SK-N-SH (cell line): ENCODE measurements at regions not wholly inside any gene's neighbourhood (a gene's known extent, or its start where the extent isn't known, plus 50 kb on each side); places are given as distances from the start of the nearest gene placed in this dataset.
A peak's percentile ranks its signal among the peaks of the same experiment; 100 is the strongest.

Experiments
- CTCF ChIA-PET: fragments of 300-600, 350-600 bp; formaldehyde crosslinking; extraction: SDS; loops from one replicate; lab custom pipeline; 2021; lab: Yijun Ruan, JAX
- POLR2A ChIA-PET: fragments of 350-600 bp; sonication (Branson Sonifier 250); formaldehyde crosslinking; extraction: SDS; loops from one replicate; lab custom pipeline; 2020; ENCODE audit warnings: antibody characterized with exemption, inconsistent platforms; lab: Yijun Ruan, JAX
- DNase-seq: peaks from one replicate; pipeline ENCODE4 v3.0.0; 2012
- H2AFZ ChIP-seq: fragments of 200-600 bp; sonication (generic); 2 replicates; pipeline ENCODE4 v1.8.1; 2016; ENCODE audit warnings: antibody characterized with exemption, mild to moderate bottlenecking, low read depth
- H3F3A ChIP-seq: fragments of 200-600 bp; sonication (generic); replicated peaks from 2 replicates; pipeline ENCODE3; 2016; ENCODE audit warnings: antibody characterized with exemption, mild to moderate bottlenecking; ENCODE audit not compliant: insufficient read depth
- H3K27ac ChIP-seq, 2 experiments: fragments of 200-500 bp in 1 of 2; fragments of 200-600 bp in 1 of 2; sonication (Bioruptor generic) in 1 of 2; sonication (generic), shearing (Covaris generic) in 1 of 2; 2 replicates each; pipeline versions ENCODE4 v1.5.1 to v1.6.1; 2014 to 2016; ENCODE audit warnings: low read depth in 2 of 2, inconsistent platforms in 1 of 2, low read length in 1 of 2, mild to moderate bottlenecking in 1 of 2, mixed read lengths in 1 of 2
- H3K27me3 ChIP-seq: fragments of 200-600 bp; sonication (generic), shearing (Covaris generic); 2 replicates; pipeline ENCODE4 v1.6.1; 2016; ENCODE audit warnings: mixed run types; ENCODE audit not compliant: insufficient read depth
- H3K36me3 ChIP-seq, 2 experiments: fragments of 200-500 bp in 1 of 2; fragments of 200-600 bp in 1 of 2; sonication (Bioruptor generic) in 1 of 2; sonication (generic) in 1 of 2; replicated peaks in 1 of 2; 2 replicates each; pipeline versions ENCODE3 to v1.5.1; 2014 to 2016; ENCODE audit warnings: low read length in 1 of 2, mild to moderate bottlenecking in 1 of 2; ENCODE audit not compliant: insufficient read depth in 2 of 2, control insufficient read depth in 1 of 2
- H3K4me1 ChIP-seq, 2 experiments: fragments of 200-500 bp in 1 of 2; fragments of 200-600 bp in 1 of 2; sonication (Bioruptor generic) in 1 of 2; sonication (generic), shearing (Covaris generic) in 1 of 2; 2 replicates each; pipeline versions ENCODE4 v1.5.1 to v1.6.1; 2014 to 2016; ENCODE audit warnings: low read depth in 1 of 2, low read length in 1 of 2, mixed run types in 1 of 2; ENCODE audit not compliant: insufficient read depth in 2 of 2, control insufficient read depth in 1 of 2
- H3K4me2 ChIP-seq: fragments of 200-600 bp; sonication (generic), shearing (Covaris generic); 2 replicates; pipeline ENCODE4 v1.6.1; 2017; ENCODE audit warnings: mixed run types
- H3K4me3 ChIP-seq, 2 experiments: fragments of 200-500 bp in 1 of 2; fragments of 200-600 bp in 1 of 2; sonication (Bioruptor generic) in 1 of 2; sonication (generic), shearing (Covaris generic) in 1 of 2; 2 replicates each; pipeline versions ENCODE4 v1.5.1 to v1.8.1; 2014 to 2016; ENCODE audit warnings: low read depth in 2 of 2, inconsistent platforms in 1 of 2, low read length in 1 of 2, mild to moderate bottlenecking in 1 of 2, mixed read lengths in 1 of 2, moderate library complexity in 1 of 2
- H3K79me2 ChIP-seq: fragments of 200-600 bp; sonication (generic); 2 replicates; pipeline ENCODE4 v1.8.1; 2017; ENCODE audit warnings: mild to moderate bottlenecking; ENCODE audit not compliant: insufficient read depth
- H3K9ac ChIP-seq: fragments of 200-600 bp; sonication (generic); 2 replicates; pipeline ENCODE4 v1.6.1; 2017; ENCODE audit warnings: mixed run types
- H3K9me2 ChIP-seq: fragments of 200-600 bp; sonication (generic); 2 replicates; pipeline ENCODE4 v1.6.1; 2017; ENCODE audit warnings: mixed run types
- H3K9me3 ChIP-seq: fragments of 200-600 bp; sonication (generic); 2 replicates; pipeline ENCODE4 v1.6.1; 2017; ENCODE audit warnings: mixed run types, mild to moderate bottlenecking, moderate library complexity
- H4K20me1 ChIP-seq: fragments of 200-600 bp; sonication (generic); 2 replicates; pipeline ENCODE4 v1.6.1; 2017; ENCODE audit warnings: mild to moderate bottlenecking, mixed run types; ENCODE audit not compliant: insufficient read depth
- EP300 ChIP-seq, 2 experiments: IDR thresholded peaks; 2 replicates each; pipeline versions ENCODE4 v1.4.0 to v1.6.1; 2012; ENCODE audit warnings: borderline replicate concordance in 1 of 2, low read depth in 1 of 2, low read length in 1 of 2
- EZH2phosphoT487 ChIP-seq: fragments of 200-600 bp; sonication (generic); IDR thresholded peaks from 2 replicates; pipeline ENCODE4 v1.6.1; 2017; ENCODE audit warnings: low read depth, mixed run types, mild to moderate bottlenecking, antibody characterized with exemption, moderate library complexity, borderline replicate concordance
- FOSL2 ChIP-seq: IDR thresholded peaks from 2 replicates; pipeline ENCODE4 v1.4.0; 2012; ENCODE audit warnings: low read depth, mild to moderate bottlenecking, moderate library complexity, borderline replicate concordance
- FOXM1 ChIP-seq: IDR thresholded peaks from 2 replicates; pipeline ENCODE4 v1.4.0; 2012; ENCODE audit warnings: low read depth, mild to moderate bottlenecking
- GABPA ChIP-seq: IDR thresholded peaks from 2 replicates; pipeline ENCODE4 v1.4.0; 2012; ENCODE audit warnings: low read depth, mild to moderate bottlenecking
- MAX ChIP-seq: IDR thresholded peaks from 2 replicates; pipeline ENCODE4 v1.4.0; 2012; ENCODE audit warnings: low read depth
- MEF2A ChIP-seq: IDR thresholded peaks from 2 replicates; pipeline ENCODE4 v1.4.0; 2012; ENCODE audit warnings: low read depth, borderline replicate concordance
- MXI1 ChIP-seq: IDR thresholded peaks from 2 replicates; pipeline ENCODE4 v1.6.1; 2012; ENCODE audit warnings: mild to moderate bottlenecking, low read depth, low read length, improper control_type of control experiment
- NFIC ChIP-seq: IDR thresholded peaks from 2 replicates; pipeline ENCODE4 v1.4.0; 2012; ENCODE audit warnings: borderline replicate concordance
- NRF1 ChIP-seq: IDR thresholded peaks from 2 replicates; pipeline ENCODE4 v1.6.1; 2012; ENCODE audit warnings: low read depth, mild to moderate bottlenecking, low read length
- RAD21 ChIP-seq: IDR thresholded peaks from 2 replicates; pipeline ENCODE4 v1.6.1; 2012; ENCODE audit warnings: mild to moderate bottlenecking, low read length
- SIN3A ChIP-seq: IDR thresholded peaks from 2 replicates; pipeline ENCODE4 v1.6.1; 2012; ENCODE audit warnings: low read depth, mild to moderate bottlenecking, low read length, moderate library complexity, borderline replicate concordance
- TAF1 ChIP-seq: IDR thresholded peaks from 2 replicates; pipeline ENCODE4 v1.6.1; 2012; ENCODE audit warnings: low read depth, mild to moderate bottlenecking, low read length, moderate library complexity, borderline replicate concordance
- TCF12 ChIP-seq: IDR thresholded peaks from 2 replicates; pipeline ENCODE4 v1.4.0; 2012
- WGBS: methylation state at CpG from one replicate; pipeline ENCODE4 v1.1.6; 2017; ENCODE audit warnings: low lambda C conversion rate; 5-methylcytosine and 5-hydroxymethylcytosine counted together
- TF ChIP-seq, protein P1 (sequence below): fragments of 150-350 bp; IDR thresholded peaks from 2 replicates; pipeline ENCODE4 v1.6.1; 2017; ENCODE audit warnings: antibody characterized with exemption, low read length, low read depth, borderline replicate concordance
- TF ChIP-seq, protein P2 (sequence below): IDR thresholded peaks from 2 replicates; pipeline ENCODE4 v1.4.0; 2012; ENCODE audit warnings: low read depth, borderline replicate concordance

GRCh38 chr17:14771543-14771942, 470.7 kb downstream of the HS3ST3B1 start:
- POLR2A ChIA-PET: no interaction called here
- Histone ChIP-seq H3K4me2 (peak overlapping the region; percentile 23; the same call in 1 of the 2 replicates), H2AFZ (no peak overlapping the region), H3K9me2 (no peaks in the 10 kb centered on the region), H3F3A (no peaks in the 10 kb centered on the region), H3K27me3 (0 out of 2 replicates have a peak, but pooled peaks cover 3% of the 10 kb centered on the region), H3K36me3 (no peaks in the 10 kb centered on the region), H3K9me3 (no peaks in the 10 kb centered on the region), H3K9ac (no peak overlapping the region), H3K4me3 (no peak overlapping the region), H3K27ac (no peak overlapping the region), H3K79me2 (no peaks in the 10 kb centered on the region)
- no peak for DNase-seq
- TF ChIP-seq MEF2A (no peak), MAX (no peak), EP300 (IDR thresholded peaks at IDR 0.05; ENCODE audit: borderline replicate concordance in 1 of 2, low read depth in 1 of 2, low read length in 1 of 2) (no peak), FOSL2 (no peak), SIN3A (no peak), GABPA (no peak), NFIC (no peak), RAD21 (no peak), TCF12 (no peak), NRF1 (no peak), FOXM1 (no peak), TAF1 (no peak), MXI1 (no peak), EZH2phosphoT487 (no peak)
- TF ChIP-seq, protein P1, sequence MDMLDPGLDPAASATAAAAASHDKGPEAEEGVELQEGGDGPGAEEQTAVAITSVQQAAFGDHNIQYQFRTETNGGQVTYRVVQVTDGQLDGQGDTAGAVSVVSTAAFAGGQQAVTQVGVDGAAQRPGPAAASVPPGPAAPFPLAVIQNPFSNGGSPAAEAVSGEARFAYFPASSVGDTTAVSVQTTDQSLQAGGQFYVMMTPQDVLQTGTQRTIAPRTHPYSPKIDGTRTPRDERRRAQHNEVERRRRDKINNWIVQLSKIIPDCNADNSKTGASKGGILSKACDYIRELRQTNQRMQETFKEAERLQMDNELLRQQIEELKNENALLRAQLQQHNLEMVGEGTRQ: no peak
- TF ChIP-seq, all 33 proteins: peak for 0
- WGBS: 12% methylated on average over 6 of the region's 6 CpGs
- CTCF ChIA-PET: no interaction called here
- Histone ChIP-seq H4K20me1 (no peaks in the 10 kb centered on the region), H3K4me1 (no peaks in the 10 kb centered on the region)

- WGBS: 9% methylated on average over 2 of the region's 2 CpGs
- H4K20me1 ChIP-seq: no peaks in the 10 kb centered on the region
- 0 out of 2 replicates have a peak, but pooled peaks cover 3% of the 10 kb centered on the region for H3K27me3 ChIP-seq
- TF ChIP-seq, protein P2, sequence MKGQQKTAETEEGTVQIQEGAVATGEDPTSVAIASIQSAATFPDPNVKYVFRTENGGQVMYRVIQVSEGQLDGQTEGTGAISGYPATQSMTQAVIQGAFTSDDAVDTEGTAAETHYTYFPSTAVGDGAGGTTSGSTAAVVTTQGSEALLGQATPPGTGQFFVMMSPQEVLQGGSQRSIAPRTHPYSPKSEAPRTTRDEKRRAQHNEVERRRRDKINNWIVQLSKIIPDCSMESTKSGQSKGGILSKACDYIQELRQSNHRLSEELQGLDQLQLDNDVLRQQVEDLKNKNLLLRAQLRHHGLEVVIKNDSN: no peak
- no peak overlapping the region for H3K4me2 ChIP-seq
- no peaks in the 10 kb centered on the region for H3F3A ChIP-seq
- H3K9me2 ChIP-seq: no peaks in the 10 kb centered on the region
- H3K27ac ChIP-seq: no peak overlapping the region
- no peaks in the 10 kb centered on the region for H3K4me1 ChIP-seq
- H2AFZ ChIP-seq: no peak overlapping the region
- H3K9ac ChIP-seq: no peak overlapping the region
- no peaks in the 10 kb centered on the region for H3K79me2 ChIP-seq
- H3K36me3 ChIP-seq: no peaks in the 10 kb centered on the region
- ChIA-PET POLR2A (no interaction called here), CTCF (no interaction called here)
- no peaks in the 10 kb centered on the region for H3K9me3 ChIP-seq
- no peak for DNase-seq
- no peak overlapping the region for H3K4me3 ChIP-seq
These were observed 468.0 kb downstream of the HS3ST3B1 start for GRCh38 chr17:14768923-14769322.
